NCI-H1436 treated with DMSO at 0.1 percent for 48 hours (cell line): ENCODE measurements at regions not wholly inside any gene's neighbourhood (a gene's known extent, or its start where the extent isn't known, plus 50 kb on each side); places are given as distances from the start of the nearest gene placed in this dataset.
A peak's percentile ranks its signal among the peaks of the same experiment; 100 is the strongest.
"Not testable (repeated sequence)": the region's sequence is repeated elsewhere in the genome, so short reads cannot be mapped to it uniquely, and the experiment has no call there.

Experiments used
- DNase-seq: peaks from one replicate; lab custom pipeline; 2025; lab: John Stamatoyannopoulos, UW

DNA sequence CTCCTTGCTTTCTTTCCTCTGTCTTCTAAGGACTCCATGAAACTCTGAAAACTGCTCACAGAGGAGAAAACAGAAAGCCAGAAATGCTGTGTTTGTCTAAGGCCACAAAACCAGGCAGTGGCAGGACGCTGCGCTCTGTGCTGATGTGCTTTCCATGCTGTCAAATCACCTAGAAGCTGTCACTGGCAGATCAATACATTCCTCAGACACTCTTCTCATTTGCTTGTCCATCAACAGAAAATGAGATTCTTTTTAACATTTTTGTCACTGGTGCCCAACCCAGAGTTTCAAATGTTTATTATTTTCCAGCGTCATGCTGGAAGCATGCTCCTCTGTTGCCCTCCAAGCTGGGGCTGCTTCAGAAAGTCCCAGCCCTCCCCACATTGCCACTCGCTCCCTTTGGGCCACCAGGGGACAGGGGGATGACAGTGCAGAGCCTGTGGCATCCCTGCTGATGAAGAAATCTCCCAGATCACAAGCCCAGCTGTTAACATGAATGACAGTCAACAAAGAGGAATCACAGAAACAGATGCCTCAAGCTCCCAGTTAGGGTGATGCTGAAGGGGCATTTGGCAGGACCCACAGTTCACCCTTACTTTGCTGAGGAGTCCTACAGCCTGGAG, 117.5 kb upstream of the MEIS1 start:
- no peak for DNase-seq

DNA sequence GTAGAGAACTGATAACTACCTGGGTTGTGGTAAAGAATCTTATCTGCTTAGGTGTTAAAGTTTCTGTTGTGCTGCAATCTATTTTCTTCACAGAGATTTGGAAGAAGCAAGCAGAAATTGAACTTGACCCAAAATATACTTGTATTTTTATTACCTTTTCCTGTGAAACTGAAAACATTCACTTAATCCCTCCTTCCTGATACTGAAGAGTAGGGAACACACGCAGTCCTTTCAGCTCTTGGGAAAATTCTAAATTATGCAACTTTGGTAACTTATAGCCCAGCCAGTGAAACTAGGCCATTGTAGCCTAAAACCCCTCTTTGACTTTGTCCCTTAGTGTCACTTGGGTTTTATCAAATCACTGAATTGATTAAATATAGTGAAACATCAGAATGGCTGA, 128.4 kb upstream of the MEIS1 start:
- DNase-seq, result no peak

DNA sequence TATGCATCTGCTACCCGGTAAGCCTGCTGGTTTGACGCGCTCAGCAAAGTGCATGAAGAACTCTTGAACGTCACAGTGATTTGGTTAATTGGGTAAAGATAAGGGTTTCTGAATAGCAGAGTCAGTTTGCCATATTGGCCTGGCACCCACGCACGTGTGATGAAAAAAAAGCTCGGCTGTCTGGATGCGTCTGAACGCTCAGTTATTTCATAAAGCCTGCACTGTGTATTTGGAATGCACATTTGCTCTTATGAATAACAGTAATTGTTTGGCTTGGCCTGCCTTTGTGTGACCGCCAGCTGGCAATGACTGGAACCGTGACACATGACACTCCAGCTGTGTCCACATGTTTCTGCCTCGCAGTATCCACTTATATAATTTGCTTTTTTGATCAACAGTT, 129.2 kb upstream of the MEIS1 start:
- DNase-seq, result peak; percentile 50

DNA sequence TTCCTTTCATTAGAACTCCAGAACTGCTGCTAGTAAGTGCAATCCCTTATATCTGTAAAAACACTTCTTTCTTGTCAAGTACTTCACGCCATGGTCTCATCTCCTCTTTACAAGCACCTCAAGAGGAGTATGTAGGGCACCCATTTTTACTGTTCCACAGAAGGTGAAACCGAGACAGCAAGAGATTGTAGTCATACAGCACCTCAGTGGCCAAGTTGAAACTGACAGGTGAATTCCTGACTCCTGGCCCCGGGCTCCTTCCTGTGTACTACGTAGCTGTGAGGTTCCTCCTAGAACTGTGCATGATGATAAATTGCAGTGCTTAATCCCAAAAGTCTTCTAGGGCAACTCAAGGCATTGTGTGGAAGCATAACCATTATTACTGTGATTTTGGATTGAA, 131.5 kb upstream of the MEIS1 start:
- DNase-seq, result no peak

DNA sequence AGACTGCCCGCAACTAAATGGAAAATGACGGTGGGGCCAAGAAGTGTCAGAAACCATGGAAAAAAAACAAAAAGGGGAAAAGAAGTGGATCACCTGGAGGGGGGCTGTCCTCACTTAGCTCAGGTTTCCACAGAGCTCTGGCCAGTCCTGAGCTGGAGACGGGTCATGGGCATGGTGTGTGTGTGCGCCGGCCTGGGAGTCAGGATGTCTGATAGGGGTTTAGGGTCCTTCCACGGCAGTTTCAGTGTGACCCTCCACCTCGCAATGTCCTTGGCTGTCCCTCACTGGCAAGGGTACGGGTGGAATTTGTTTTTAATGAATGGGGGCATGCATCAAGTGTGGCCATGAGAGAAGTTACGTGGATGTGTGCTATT, 133.2 kb upstream of the MEIS1 start:
- no peak for DNase-seq

DNA sequence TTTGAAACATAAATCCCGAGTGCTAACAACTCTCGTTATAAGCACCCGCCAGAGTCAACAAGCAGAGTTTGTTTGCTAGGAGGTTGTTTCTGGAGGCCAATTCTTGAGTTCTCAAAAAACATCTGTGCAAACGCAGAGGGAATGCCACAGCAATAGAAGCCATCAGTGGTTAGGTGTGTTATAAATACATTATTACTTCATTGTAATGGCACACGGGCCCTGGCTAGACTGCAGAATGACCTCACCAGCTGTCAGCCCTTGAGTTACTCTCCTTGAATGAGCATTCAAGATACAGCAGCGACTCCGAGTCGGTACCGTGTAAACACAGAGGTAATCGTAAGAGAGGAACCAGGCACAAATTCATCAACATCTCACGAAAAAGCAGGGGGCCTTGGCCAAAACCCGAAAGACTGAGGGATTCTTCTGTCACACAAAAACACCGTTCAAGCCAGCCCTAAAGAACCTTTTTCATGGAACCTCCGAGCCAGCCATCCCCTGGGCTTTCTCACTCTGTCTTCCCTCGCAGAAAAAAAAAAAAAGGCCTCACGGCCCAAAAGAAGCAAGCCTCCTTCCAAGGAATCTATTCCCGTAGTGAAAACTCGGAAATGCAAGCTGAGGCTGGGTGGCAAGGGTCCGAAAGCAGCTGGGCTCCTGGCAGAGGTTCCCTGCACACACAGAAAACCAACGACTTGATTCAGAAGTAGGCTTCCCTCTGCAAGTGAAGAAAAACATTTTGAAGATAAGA, 133.7 kb upstream of the MEIS1 start:
- no peak for DNase-seq

DNA sequence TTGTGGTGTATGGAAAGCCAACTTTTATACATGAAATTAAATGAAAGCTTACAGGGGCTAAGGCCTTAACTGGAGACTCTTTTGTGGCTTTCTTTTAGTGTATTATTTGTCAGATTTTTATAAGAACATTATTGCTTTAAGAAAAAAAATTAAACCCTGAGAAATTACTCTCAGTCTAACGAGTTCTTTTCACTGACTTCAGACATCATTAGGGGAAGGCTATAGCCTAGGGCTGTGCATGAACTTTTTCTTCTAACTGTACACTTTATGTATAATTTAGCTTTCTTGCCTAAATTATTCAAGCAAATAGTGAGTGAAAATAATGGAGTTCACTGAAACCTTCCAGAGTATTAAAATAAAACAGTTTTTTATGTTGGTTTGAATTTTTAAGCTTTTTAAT, 151.1 kb upstream of the MEIS1 start:
- DNase-seq, result no peak

DNA sequence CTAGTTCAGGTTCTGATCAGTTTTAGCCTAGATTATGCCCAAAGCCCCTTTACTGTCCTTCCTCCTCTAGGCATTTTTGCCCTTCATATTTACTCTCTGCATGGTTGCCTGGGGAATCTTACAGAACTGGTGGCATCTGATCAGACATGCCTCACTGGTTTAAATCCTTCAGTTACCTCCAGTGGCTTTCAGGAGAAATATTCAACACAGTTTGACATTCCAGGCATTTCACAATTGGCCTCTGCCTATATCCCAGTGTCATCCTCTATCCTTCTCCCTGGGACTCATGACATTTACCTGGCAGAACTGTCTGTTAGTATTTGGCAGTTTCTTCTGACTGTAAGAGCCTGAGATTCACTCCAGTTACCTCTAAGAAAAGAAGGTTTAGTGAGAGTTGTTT, 152.9 kb upstream of the MEIS1 start:
- no peak for DNase-seq

DNA sequence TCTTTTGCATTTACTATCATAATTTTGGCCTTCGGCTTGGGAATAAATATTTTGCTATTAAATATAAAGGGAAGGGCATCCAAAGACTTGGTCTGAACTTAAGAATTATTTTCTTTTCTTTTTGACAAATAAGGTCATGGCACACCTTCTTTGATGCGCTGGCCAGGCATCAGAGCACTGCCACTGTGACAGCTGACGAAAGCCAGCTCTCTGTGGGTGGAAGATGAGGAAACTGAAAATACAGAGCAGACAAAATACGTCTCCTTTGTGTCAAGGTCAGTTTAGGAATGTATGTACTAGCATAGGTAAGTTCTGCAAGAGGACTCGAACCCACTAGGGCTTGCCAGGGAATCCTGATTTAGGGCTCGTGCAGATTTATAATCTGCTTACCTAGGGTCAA, 155.9 kb upstream of the MEIS1 start:
- DNase-seq, result no peak

DNA sequence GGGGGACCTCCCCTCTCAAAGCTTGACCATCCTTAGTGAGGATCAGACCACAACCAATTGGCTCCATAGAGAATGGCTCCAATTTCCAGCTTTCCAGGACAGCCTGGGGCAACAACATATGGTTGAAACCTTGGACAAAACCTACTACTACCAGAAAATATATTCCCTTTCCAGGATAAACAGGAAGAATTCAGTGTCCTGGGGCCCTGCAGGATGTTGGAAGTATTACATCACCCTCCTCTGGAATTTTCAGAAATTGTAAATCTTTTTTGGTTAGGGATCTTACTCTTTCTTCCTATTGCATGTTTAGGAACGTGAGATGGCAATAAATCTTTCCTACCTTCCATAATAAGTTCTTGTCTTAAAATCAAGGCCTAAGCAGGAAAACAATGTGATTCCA, 158.9 kb upstream of the MEIS1 start:
- no peak for DNase-seq

DNA sequence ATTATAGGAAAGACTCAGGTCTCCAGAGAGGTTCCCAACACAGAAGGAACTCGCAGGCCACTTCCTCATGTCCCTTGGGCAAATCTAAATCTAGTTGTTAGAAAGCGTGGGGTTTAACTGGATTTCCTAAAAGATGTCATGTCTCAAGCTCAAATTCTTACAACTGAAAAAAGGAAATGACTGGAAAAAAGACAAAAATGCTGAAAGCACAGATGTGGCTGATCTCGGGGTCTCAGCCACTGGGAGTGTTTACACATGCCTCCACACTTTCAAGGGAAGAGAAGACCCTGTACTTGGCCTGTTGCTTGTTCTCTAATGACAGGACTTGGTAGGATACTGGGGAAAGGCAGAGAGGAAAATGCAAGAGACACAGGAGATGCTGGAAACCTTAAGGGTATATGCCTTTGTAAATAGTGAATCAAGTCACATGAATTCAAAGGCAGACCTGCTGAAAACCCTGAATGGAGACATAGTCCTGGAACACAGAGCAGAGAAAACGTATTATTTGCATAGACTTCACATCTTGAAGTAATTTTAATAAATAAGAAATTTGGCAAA, 160.9 kb upstream of the MEIS1 start:
- no peak for DNase-seq

DNA sequence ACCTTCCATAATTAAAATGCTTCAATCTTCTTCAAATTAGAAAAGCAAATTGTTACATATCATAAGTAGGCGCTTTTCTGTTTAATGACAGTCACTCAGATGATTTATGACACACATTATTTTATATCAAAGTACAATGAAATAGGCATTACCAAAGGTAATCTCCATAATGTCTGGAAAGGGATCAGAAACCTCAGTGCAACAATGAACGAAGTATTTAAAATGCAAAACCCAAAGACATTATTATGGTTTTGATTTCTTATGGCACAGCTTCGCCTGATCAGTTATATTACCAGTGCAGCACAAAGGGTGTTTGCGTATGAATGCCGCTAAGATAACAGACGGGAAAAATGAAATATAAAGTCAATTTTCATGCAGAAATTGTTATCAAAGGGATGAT, 162.2 kb upstream of the MEIS1 start:
- DNase-seq, result no peak

DNA sequence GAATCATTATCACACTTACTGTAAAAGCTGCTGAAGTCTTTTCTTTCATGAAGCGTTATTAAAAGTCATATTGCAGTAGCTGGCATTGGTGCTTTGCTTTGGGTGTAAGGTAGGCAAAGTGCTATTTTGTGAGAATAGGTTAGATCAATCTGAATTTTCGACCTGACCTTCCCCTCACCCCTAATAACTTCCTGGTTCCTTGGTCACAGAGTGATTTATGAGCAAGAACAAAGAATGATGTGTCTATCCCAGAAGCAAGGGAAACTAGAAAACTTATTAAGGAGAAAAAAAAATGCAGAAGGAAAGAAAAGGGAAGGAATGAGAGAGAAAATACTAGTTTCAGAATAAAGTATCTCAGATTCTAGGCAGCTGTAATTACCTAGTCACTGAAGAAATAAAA, 163.1 kb upstream of the MEIS1 start:
- no peak for DNase-seq

DNA sequence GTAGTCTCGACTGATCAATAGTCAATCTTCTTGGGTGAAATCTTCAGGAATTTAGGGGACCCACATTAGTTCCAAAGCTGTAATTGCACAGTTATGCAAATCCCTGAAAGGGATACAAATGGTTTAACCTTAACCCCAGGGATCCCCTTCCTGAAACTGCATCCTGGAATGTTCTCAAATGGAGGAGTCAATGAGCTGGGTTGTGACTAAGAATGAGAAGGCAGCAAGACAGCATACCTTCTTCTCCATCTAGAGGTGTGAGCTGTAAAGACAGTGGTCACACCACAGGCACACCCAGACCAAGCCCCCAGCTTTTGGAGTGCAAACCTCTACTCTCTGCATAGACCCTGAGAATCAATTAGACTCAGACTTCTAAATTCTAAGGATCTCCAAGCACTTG, 164.7 kb upstream of the MEIS1 start:
- no peak for DNase-seq

DNA sequence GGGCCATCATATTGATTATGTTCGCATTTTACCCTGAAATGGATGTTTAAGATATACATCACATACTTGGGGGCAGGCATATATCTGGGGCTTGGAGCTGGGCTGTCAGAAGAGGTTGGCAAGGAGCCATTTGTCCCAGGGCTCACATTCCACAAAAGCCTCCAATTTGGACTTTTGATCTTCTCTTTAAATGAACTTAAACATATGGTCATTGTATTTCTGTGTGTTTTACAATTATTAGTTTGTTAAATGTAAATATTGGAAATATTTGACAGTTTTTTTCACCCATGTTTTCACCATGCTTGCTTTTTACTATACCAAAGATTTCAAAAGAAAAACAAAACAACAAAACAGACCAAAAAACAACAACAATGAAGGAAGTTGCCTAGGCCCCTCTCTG, 165.8 kb upstream of the MEIS1 start:
- DNase-seq, result no peak

DNA sequence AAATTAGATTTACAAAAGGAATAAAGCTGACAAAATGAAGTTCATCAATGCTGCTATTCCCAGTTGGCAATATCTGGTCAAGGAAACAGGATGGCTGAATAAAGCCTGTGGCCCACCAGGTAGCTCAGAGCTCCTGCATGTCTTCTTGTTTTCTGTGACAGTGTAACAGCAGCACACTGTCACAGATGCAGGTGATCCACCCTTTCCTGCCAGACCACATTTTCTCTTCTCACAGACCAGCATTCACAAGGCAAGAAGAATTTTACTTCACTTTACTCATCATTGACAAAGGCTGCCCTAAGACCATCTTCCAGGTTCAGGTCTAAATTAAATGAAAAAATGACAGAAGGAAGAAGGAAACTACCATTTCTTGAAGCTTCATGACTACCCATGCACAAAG, 166.2 kb upstream of the MEIS1 start:
- DNase-seq, result no peak

DNA sequence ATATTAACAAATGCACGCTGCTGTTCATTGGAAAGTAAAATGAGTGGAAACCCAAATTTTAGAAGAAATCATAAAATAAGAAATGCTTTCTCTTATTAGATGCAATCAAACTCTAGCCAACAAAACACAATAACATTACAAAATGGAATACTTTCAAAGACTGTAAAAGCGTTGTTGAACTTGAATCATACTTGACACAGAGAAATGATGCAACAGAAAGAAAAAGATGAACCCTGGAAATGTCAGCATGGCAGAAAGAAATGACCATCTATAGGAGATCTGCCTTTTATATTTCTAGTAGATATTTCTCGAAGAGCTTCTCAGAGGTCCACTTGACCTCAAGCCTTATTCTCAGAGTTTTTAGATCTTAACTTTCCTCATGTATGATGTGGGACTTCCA, 170.6 kb upstream of the MEIS1 start:
- no peak for DNase-seq

DNA sequence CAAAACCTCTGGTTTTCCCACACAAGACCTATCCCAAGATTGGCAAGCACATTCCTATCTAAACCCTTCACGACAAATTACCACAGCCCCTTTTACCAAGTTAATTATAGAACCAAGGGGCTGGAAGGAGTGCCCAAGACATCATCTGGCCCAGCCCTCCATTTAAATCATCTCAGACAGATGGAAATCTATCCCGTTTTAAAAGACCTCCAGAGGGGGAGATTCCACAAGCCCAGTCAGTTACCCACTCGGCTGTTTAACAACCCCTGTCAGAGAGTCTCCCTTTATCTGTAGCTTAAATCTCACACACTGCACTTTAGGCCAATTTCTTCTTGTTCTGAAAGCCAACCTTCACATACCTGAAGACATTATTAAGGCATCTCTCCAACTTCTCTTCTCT, 179.1 kb upstream of the MEIS1 start:
- no peak for DNase-seq

DNA sequence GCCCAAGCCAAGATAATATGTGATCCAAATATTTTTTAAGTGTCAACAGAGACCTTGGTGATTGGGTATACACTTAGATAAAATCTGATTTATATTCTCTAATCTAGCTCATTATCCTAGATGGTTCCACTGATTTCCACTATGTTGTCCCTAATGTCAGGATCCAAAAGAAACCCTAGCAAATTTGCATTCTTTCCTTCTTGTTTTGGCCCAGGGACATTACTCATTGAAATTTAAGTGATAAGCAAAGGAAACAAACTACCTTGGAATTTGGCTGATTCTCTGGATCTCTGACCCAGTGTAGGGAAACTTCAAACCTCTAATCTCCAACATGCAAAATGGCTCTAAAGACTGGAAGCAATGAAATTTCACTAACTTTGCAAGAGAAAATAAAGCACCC, 179.8 kb upstream of the MEIS1 start:
- no peak for DNase-seq

DNA sequence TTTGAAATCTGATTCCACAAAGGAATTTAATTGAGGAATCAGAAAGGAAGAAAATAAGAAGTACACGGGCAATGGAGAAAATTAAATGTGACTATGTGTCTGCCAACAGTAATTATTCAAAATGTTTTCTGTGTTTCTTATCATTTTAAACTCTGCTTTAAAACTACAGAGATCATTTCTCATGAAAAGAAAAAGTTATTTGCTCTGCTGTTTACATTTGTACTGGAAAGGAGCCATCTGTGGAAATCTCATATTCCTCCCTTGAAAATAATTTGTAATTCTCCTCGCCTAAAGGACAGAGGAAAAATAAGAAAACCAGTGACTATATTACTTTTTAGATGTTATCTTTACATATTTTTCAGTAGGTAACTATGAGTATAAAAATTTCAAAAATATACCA, 181.9 kb upstream of the MEIS1 start:
- DNase-seq, result no peak

DNA sequence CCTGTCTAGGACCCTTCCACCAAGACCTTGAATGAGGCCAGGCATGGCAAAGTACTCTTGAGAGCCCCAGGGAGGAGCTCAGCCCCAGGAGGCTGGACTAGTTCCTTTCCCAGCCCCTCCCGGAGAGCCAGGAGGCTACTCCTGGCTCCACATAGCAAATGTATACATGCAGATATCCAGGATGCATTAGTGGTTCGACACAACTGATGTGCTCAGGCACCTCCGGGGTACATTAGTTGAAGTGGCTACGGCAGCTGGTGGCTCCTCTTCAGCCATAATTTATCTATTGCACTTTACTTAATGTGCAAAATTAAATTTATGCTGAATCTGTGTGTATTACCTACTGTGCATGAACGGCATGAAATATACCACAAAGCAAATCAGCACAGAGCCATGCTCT, 182.8 kb upstream of the MEIS1 start:
- no peak for DNase-seq

DNA sequence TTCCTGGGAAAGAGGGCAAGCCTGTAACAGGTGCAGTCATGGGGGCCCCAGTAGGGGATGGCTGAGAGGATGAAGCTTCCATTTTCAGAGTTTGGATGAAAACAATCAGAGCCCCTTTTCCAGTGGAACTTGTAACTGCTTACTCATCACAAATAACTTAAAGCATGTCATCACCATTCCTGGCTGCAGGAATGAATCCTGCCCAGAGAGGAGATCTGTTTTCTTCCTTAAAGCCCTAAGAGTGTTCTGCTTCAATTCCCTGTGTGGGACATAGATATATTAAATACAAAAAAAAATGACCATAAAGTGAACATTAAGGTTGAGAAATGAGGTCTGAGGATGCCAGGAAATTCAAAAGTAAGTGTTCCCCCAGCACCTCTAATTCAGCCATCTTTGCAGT, 183.4 kb upstream of the MEIS1 start:
- DNase-seq, result no peak

DNA sequence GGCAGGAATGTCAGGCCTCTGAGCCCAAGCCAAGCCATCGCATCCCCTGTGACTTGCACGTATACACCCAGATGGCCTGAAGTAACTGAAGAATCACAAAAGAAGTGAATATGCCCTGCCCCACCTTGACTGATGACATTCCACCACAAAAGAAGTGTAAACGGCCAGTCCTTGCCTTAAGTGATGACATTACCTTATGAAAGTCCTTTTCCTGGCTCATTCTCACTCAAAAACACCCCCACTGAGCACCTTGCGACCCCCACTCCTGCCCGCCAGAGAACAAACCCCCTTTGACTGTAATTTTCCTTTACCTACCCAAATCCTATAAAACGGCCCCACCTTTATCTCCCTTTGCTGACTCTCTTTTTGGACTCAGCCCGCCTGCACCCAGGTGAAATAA, 185.8 kb upstream of the MEIS1 start:
- not testable (repeated sequence) for DNase-seq

DNA sequence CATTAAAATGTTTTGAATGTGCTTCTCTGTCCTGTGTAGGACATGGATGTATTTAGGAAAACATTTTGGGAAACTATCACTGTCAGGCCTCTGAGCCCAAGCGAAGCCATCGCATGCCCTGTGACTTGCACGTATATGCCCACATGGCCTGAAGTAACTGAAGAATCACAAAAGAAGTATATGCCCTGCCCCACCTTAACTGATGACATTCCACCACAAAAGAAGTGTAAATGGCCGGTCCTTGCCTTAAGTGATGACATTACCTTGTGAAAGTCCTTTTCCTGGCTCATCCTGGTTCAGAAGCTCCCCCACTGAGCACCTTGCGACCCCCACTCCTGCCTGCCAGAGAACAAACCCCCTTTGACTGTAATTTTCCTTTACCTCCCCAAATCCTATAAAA, 191.1 kb upstream of the MEIS1 start:
- DNase-seq, result not testable (repeated sequence)
